ENCODE measurements at regions not wholly inside any gene's neighbourhood (a gene's known extent, or its start where the extent isn't known, plus 50 kb on each side); places are given as distances from the start of the nearest gene placed in this dataset.

DNA sequence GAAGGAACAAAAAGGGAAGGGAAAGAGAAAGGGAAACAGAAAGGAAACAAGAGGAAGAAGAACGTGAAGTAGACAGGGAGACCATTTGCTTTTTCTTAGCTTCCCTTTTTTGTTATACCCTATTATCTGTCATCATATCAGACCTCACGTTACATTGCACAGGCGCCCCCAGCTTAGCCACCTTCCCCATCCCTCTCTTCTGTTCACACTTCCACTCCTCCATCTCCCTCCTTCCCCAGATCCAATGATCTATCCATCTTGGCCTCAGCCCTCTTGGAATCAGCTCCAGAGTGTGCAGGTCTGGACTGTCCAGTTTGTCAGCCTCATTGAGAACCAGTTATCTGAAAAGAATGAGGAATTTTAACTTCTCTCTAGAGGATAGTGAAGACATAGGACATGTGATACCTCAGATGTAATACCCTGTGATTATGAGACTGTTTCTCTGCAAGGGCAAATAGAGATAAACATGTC lies 101.1 kb upstream of the ERRFI1 start:
- no peak overlapping the region for H3K4me3 ChIP-seq (ENCODE audit: extremely low read depth in 1 of 4, insufficient read depth in 2 of 4, low read depth in 3 of 4, low read length in 4 of 4)
- H4K5ac ChIP-seq (ENCODE audit: insufficient read length, low read depth, low read length) = no peak overlapping the region
- H3K56ac ChIP-seq (replicated peaks; ENCODE audit: insufficient read length, low read depth, low read length) = no peak overlapping the region
- H2BK12ac ChIP-seq (ENCODE audit: low read depth, low read length) = no peak overlapping the region
- no peak overlapping the region for H3K4ac ChIP-seq (replicated peaks; ENCODE audit: insufficient read length, low read depth, low read length)
- no peak overlapping the region for H3K27ac ChIP-seq (ENCODE audit: low read depth, low read length)
- no peaks in the 10 kb centered on the region; the same call in 1 of the 2 replicates for H3K79me1 ChIP-seq (ENCODE audit: low read depth, low read length)
- no peak overlapping the region for H3K4me2 ChIP-seq (ENCODE audit: insufficient read depth in 1 of 2, low read depth in 2 of 2, low read length in 2 of 2)
- no peak overlapping the region for H3K14ac ChIP-seq (ENCODE audit: insufficient read length)
- no peak overlapping the region for H3K9ac ChIP-seq (replicated peaks in 1 of 4; ENCODE audit: extremely low read depth in 1 of 4, low read depth in 3 of 4, low read length in 3 of 4)
- H3K79me2 ChIP-seq (ENCODE audit: control insufficient read depth in 1 of 2, insufficient read depth in 2 of 2, low read length in 2 of 2) = no peaks in the 10 kb centered on the region
- FAIRE-seq = no peak
- no peak overlapping the region for H2AK5ac ChIP-seq (ENCODE audit: low read depth, low read length)
- no peak overlapping the region for H4K91ac ChIP-seq (replicated peaks; ENCODE audit: insufficient read length, low read length)
- H3K23ac ChIP-seq (ENCODE audit: insufficient read length) = no peak overlapping the region
- no peak overlapping the region for H2BK15ac ChIP-seq (ENCODE audit: low read length)
- no peaks in the 10 kb centered on the region for H4K20me1 ChIP-seq (replicated peaks in 1 of 2; ENCODE audit: control insufficient read depth in 1 of 2, insufficient read depth in 2 of 2, low read length in 2 of 2)
- H2BK120ac ChIP-seq (replicated peaks; ENCODE audit: low read depth, low read length) = no peak overlapping the region
- no peaks in the 10 kb centered on the region for H3K4me1 ChIP-seq (replicated peaks in 1 of 4; ENCODE audit: control insufficient read depth in 3 of 4, insufficient read depth in 4 of 4, low read length in 3 of 4)
- peaks cover 9 to 11% of the 10 kb centered on the region in 2 experiments for H3K9me3 ChIP-seq (ENCODE audit: insufficient read depth in 2 of 2, low read depth in 1 of 2, low read length in 1 of 2)
- no peak overlapping the region for H2BK20ac ChIP-seq (ENCODE audit: low read length)
- 89% methylated on average over 3 of the region's 3 CpGs; no CpG with 5 or more reads in 1 of the 2 experiments for WGBS, 2 experiments (ENCODE audit: extremely low coverage in 1 of 2, insufficient coverage in 1 of 2, insufficient read length in 1 of 2, insufficient replicate concordance in 2 of 2, low coverage in 1 of 2, low lambda C conversion rate in 2 of 2, missing lambda C conversion rate in 1 of 2)
- POLR2A ChIA-PET (ENCODE audit: partially characterized antibody) = no interaction called here
- no peak for DNase-seq (ENCODE audit: low read depth in 1 of 2, low spot score in 2 of 2)
- no peaks in the 10 kb centered on the region for H3K36me3 ChIP-seq (ENCODE audit: control insufficient read depth in 2 of 4, insufficient read depth in 4 of 4, low read length in 3 of 4)
- no peak overlapping the region for H2BK5ac ChIP-seq (ENCODE audit: low read depth, low read length)
- no peaks in the 10 kb centered on the region for H3K23me2 ChIP-seq (ENCODE audit: low read depth, low read length)
- no peak overlapping the region for H3K18ac ChIP-seq (ENCODE audit: extremely low read depth, low read length)
- H4K8ac ChIP-seq (ENCODE audit: extremely low read depth, insufficient read depth, low read length) = no peak overlapping the region
- H3K27me3 ChIP-seq (replicated peaks in 1 of 4; ENCODE audit: control insufficient read depth in 3 of 4, extremely low read depth in 1 of 4, insufficient read depth in 3 of 4, low read length in 3 of 4) = no peaks in the 10 kb centered on the region
- CTCF ChIA-PET (ENCODE audit: partially characterized antibody) = interaction anchor here (0.5 to 0.6 kb wide), 2 partner anchors 14 to 35 kb away, joined by 3 read pairs; no protein-coding TSS in a partner anchor
- H2AFZ ChIP-seq (ENCODE audit: low read length) = no peak overlapping the region
- TF ChIP-seq EGR1 (IDR thresholded peaks at IDR 0.05; ENCODE audit: borderline replicate concordance, low read depth, low read length) (no peak), SIRT6 (IDR thresholded peaks at IDR 0.05; ENCODE audit: low read length) (no peak), SIX5 (IDR thresholded peaks at IDR 0.05; ENCODE audit: low read depth, low read length) (no peak), YY1 (IDR thresholded peaks at IDR 0.05; ENCODE audit: low read depth, low read length) (no peak), PHF8 (conservative IDR thresholded peaks at IDR 0.05; ENCODE audit: low read depth, low read length) (no peak), CHD1 (IDR thresholded peaks at IDR 0.05; ENCODE audit: low read depth, low read length) (no peak), SUZ12 (IDR thresholded peaks at IDR 0.05; ENCODE audit: low read length) (no peak), BCL11A (IDR thresholded peaks at IDR 0.05; ENCODE audit: low read depth in 2 of 2, low read length in 2 of 2) (no peak), POLR2AphosphoS5 (IDR thresholded peaks at IDR 0.05; ENCODE audit: low read depth, low read length) (no peak), JUN (IDR thresholded peaks at IDR 0.05; ENCODE audit: low read depth, low read length) (no peak), SIN3A (conservative IDR thresholded peaks at IDR 0.05 in 1 of 2, IDR thresholded peaks at IDR 0.05 in 1 of 2; ENCODE audit: low read depth in 1 of 2, low read length in 2 of 2) (no peak)
- TF ChIP-seq, protein P1, sequence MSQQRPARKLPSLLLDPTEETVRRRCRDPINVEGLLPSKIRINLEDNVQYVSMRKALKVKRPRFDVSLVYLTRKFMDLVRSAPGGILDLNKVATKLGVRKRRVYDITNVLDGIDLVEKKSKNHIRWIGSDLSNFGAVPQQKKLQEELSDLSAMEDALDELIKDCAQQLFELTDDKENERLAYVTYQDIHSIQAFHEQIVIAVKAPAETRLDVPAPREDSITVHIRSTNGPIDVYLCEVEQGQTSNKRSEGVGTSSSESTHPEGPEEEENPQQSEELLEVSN (IDR thresholded peaks at IDR 0.05) = no peak
- TF ChIP-seq, protein P2, sequence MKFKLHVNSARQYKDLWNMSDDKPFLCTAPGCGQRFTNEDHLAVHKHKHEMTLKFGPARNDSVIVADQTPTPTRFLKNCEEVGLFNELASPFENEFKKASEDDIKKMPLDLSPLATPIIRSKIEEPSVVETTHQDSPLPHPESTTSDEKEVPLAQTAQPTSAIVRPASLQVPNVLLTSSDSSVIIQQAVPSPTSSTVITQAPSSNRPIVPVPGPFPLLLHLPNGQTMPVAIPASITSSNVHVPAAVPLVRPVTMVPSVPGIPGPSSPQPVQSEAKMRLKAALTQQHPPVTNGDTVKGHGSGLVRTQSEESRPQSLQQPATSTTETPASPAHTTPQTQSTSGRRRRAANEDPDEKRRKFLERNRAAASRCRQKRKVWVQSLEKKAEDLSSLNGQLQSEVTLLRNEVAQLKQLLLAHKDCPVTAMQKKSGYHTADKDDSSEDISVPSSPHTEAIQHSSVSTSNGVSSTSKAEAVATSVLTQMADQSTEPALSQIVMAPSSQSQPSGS (IDR thresholded peaks at IDR 0.05; ENCODE audit: low read length) = no peak

Measured in H1 (cell line).